GM12892 (cell line): ENCODE measurements at regions not wholly inside any gene's neighbourhood (a gene's known extent, or its start where the extent isn't known, plus 50 kb on each side); places are given as distances from the start of the nearest gene placed in this dataset.

Source experiments
- POLR2A ChIP-seq: IDR thresholded peaks from 2 replicates; pipeline ENCODE4 v1.6.1; 2011; ENCODE audit warnings: low read depth, low read length, control low read depth
- POLR2AphosphoS5 ChIP-seq: IDR thresholded peaks from 2 replicates; pipeline ENCODE4 v1.6.1; 2011; ENCODE audit warnings: low read depth, low read length, control low read depth
- TAF1 ChIP-seq: IDR thresholded peaks from 2 replicates; pipeline ENCODE4 v1.6.1; 2011; ENCODE audit warnings: low read depth, mild to moderate bottlenecking, control low read depth, low read length, borderline replicate concordance

DNA sequence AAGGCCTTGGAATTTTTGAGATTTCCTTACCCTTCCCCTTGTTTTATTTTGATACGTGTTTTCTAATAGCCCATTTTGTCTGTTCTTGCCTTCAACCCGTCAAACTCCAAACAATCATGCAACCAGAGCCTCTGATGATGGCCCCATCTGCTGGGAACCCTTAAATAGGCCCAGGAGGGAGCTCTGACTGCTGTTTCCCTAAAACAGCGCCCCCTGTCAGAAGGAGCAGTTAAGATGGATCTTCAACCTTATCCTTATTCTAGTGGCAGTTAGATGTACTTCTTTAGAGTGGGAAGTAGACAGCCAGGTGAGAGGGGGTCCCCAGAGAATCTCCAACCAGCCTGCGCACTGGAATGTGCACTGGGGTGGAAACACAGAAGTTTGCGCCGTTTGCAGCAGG is 1031.0 kb upstream of the PCDH9 start:
- TF ChIP-seq POLR2A = no peak
- no peak for TF ChIP-seq POLR2AphosphoS5
- TF ChIP-seq TAF1 = no peak
